ENCODE measurements at regions not wholly inside any gene's neighbourhood (a gene's known extent, or its start where the extent isn't known, plus 50 kb on each side); places are given as distances from the start of the nearest gene placed in this dataset.

DNA sequence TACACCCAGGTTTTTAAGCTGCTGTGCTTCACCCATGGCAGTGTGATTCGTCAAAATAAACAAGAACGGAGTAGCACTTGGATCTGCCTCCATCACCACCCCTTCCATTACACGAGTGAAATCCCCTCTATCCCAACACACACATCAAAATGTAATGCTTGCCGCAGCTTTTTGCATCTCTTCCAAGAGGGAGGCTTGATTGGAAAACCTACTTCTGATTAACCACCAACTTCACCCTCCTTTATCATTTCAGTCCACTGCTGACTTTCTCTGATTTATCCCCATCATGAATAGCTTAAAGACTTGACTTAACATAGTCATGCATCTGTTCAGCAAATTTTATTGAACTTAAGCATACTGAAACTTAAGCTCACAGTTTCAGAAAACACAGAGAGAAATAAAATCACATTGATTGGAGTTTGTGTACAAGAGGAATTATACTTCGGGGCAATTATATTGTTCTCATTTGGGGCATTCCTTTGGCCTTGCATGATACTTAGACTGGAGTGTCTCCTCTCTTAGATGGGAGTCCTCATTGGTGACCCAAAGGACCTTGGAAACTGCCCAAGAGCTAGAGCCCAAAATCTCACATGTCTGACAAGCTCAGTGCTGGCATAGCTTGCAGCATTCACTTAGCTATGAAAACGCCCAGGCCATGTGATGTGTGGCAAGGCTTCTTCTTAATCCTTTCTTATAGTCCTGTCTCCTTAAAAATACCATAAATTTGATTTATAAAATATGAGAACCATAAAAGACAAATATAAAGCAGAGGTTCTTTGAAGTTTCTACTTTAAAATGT is 124.3 kb upstream of the UMPS start:
- TF ChIP-seq YY1 (IDR thresholded peaks at IDR 0.05; ENCODE audit: insufficient read depth, insufficient read length) (no peak), ZNF274 (IDR thresholded peaks at IDR 0.05; ENCODE audit: low read depth, low read length) (no peak)
